IMR-90 (cell line): ENCODE measurements at regions not wholly inside any gene's neighbourhood (a gene's known extent, or its start where the extent isn't known, plus 50 kb on each side); places are given as distances from the start of the nearest gene placed in this dataset.
"Not testable (repeated sequence)": the region's sequence is repeated elsewhere in the genome, so short reads cannot be mapped to it uniquely, and the experiment has no call there.

Source experiments
- CTCF ChIP-seq: conservative IDR thresholded peaks from 2 replicates; pipeline ENCODE4 v1.5.1; 2012; ENCODE audit warnings: mild to moderate bottlenecking, low read depth, low read length, improper control_type of control experiment
- SMC3 ChIP-seq: fragments of 150-350 bp; IDR thresholded peaks from 2 replicates; pipeline ENCODE4 v1.6.1; 2016; ENCODE audit warnings: low read depth, mild to moderate bottlenecking, antibody characterized with exemption, low read length, moderate library complexity

- not testable (repeated sequence) for TF ChIP-seq SMC3, CTCF
Measured at GRCh38 chr14:19242529-19242928, 191.6 kb downstream of the POTEG start.
